ENCODE measurements at regions not wholly inside any gene's neighbourhood (a gene's known extent, or its start where the extent isn't known, plus 50 kb on each side); places are given as distances from the start of the nearest gene placed in this dataset.

DNA sequence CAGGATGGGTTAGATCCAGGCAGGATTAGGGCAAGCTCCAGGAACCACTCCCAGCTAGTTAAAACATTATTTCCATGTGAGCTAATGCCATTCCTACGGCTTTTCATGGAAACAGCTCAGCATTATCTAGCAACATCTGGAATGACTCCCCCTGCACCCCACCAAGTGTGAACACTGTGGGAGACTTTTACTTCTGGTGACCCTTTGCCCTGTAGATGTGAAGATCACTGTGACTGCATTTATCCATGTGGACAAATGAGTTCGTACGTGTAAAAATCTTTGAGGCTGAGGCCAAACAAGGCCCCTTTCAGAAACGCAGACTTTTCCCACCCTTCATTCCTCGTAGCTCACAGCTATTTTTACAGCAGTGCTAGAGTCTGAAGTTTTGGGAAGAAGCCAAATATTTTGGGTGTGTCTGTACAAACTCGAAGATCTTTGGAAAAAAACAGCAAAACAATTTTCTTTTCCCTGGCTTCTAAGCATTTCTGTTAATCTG lies 221.8 kb upstream of the SOX4 start:
- H4K20me1 ChIP-seq: no peaks in the 10 kb centered on the region

DNA sequence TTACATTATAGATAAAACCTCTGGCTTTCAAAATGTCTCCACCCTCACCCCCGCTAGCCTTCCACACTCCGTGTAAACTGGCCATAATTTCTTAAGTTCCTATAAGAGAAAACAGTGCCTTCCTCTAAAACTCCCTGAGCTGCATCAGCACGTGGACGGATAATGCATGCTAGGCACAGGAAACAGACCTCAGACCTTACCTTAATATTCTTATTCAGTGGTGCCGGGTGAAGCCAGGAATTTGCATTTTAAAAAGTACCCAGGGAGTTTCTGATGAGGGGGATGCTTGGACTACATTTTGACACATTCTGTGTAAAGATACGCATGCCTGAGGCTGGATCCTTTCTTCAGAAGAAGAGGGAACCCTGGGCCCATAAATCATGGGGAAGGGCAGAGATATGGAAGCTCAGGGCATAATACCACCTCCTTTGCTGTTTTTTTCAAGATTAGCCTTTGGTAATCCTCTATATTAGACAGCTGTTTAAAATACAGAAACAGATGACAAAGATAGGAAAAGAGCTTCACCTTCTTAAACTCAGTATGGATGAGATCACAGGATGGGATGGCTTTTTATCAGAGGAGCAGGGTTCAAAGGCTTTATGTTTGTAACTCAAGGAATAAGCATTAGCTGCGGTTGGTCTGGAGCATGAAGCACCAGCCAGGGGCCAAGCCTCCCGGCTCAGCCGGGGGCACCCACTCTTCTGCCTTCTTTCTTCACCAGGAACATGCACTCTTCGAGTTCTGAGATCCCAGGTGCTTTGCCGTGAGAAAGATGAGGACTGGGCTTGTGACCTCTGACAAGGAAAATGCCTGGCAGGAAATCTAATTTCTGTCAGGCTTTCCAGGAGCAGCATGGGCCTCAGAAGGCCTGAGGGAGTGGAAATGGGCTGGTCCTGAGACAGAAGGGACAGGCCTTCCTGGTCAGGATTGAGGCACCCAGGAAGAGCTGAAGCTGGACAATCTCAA lies 218.1 kb upstream of the SOX4 start:
- Histone ChIP-seq H3K9me3 (no peaks in the 10 kb centered on the region), H3K27me3 (no peaks in the 10 kb centered on the region), H3K4me1 (no peaks in the 10 kb centered on the region), H3K4me3 (no peak overlapping the region), H3K36me3 (no peaks in the 10 kb centered on the region), H3K27ac (no peak overlapping the region), H4K20me1 (no peaks in the 10 kb centered on the region), H3K9ac (no peak overlapping the region), H3K4me2 (no peak overlapping the region)
- no peak for TF ChIP-seq Cebpa-rat (IDR thresholded peaks at IDR 0.05)

More for the DNA sequence above, 221.8 kb upstream of the SOX4 start:
- Histone ChIP-seq H3K27ac (no peak overlapping the region), H3K9ac (no peak overlapping the region), H3K27me3 (no peaks in the 10 kb centered on the region), H3K4me2 (no peak overlapping the region), H3K9me3 (no peaks in the 10 kb centered on the region), H3K4me1 (no peaks in the 10 kb centered on the region), H3K4me3 (no peak overlapping the region), H3K36me3 (no peaks in the 10 kb centered on the region)
- TF ChIP-seq Cebpa-rat (IDR thresholded peaks at IDR 0.05): no peak

DNA sequence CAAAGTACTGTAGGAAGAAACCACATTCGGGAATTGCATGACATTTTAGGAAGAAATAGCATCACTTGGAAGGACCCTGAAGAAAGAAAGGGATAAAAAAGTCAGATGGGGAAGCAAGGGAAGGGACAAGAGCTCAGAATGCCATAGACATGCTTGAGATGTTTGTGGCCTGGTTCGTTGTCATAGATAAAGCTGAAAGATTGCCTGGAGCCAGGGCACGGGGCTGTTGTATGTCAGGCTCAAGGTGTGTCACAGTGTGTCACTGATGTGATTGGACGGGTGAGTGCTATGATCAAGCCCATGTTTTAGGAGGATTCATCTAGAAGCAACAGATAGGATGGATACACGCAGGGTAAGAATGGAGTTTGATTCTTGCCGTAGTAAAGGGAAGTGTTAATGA lies 216.2 kb upstream of the SOX4 start:
- Histone ChIP-seq H3K27ac (no peak overlapping the region), H3K9me3 (no peaks in the 10 kb centered on the region), H3K4me1 (no peaks in the 10 kb centered on the region), H3K36me3 (no peaks in the 10 kb centered on the region), H3K9ac (no peak overlapping the region), H3K27me3 (no peaks in the 10 kb centered on the region), H4K20me1 (no peaks in the 10 kb centered on the region), H3K4me2 (no peak overlapping the region), H3K4me3 (no peak overlapping the region)
- no peak for TF ChIP-seq Cebpa-rat (IDR thresholded peaks at IDR 0.05)

GRCh38 chr6:21381331-21381963 lies 212.1 kb upstream of the SOX4 start:
- no peaks in the 10 kb centered on the region for H3K4me1 ChIP-seq
- H4K20me1 ChIP-seq: no peaks in the 10 kb centered on the region
- no peak overlapping the region for H3K4me3 ChIP-seq
- 0 out of 2 replicates have a peak, but pooled peaks cover 3% of the 10 kb centered on the region for H3K9me3 ChIP-seq
- no peaks in the 10 kb centered on the region for H3K36me3 ChIP-seq
- TF ChIP-seq Cebpa-rat (IDR thresholded peaks at IDR 0.05): no peak
- H3K4me2 ChIP-seq: no peak overlapping the region
- no peaks in the 10 kb centered on the region for H3K27me3 ChIP-seq
- H3K9ac ChIP-seq: no peak overlapping the region
- no peak overlapping the region for H3K27ac ChIP-seq

DNA sequence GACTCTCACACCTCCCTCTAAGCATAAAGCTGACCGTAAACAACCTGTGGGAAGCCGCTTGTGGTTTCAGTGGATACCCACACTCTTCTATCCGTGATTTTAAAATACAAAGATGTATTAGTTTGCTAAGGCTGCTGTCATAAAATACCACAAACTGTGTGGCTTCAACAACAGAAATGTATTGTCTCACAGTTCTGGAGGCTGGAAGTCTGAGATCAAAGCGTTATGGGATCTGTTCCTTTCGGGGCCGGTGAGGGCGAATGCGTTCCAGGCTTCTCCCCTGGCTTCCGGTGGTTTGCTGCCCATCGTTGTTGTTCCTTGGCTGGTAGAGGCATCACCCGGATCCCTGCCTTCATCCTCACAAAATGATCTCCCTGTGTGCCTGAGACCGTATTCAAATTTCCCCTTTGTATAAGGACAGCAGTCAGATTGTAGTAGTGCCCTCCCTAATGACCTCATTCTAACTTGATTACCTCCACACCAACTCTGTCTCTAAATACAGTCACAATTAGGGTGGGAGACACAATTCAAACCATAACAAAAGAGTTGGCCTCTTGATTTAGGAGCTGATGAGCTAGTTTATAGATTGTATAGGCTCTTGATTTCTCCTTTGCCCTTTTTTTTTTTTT lies 210.6 kb upstream of the SOX4 start:
- Histone ChIP-seq H3K36me3 (no peaks in the 10 kb centered on the region), H3K4me1 (no peaks in the 10 kb centered on the region), H3K4me3 (no peak overlapping the region), H3K27ac (no peak overlapping the region), H3K9ac (no peak overlapping the region), H3K9me3 (0 out of 2 replicates have a peak, but pooled peaks cover 3% of the 10 kb centered on the region), H3K27me3 (no peaks in the 10 kb centered on the region), H3K4me2 (no peak overlapping the region), H4K20me1 (no peaks in the 10 kb centered on the region)
- TF ChIP-seq Cebpa-rat (IDR thresholded peaks at IDR 0.05): no peak

DNA sequence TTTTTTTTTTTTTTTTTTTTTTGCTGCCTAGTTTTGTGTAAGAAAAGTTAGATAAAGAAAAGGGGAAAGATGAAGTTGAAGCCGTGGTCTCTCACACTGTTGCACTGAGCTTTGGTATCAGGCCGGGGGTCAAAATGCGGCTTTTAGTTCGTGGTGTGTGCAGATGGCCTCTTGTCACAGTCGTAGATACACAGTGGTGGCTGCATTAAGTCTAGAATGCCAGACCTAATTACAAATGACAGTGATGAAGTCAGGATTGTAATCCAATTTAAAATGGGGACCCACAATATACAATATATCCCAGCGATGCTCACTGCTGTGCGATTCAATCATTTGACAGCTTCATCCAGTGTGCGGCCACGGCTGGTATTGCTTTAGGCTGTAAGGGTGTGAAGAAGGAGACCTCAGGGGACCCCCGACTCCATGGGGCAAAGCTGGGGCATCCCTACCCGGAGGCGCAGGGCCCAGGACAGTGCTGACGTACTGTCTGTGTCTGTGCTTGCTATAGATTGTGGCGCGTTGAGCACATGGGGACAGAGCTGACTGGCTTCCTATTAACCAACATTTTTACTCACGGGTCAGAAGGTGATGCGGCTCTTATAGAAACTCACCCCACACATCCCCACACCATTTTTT lies 210.0 kb upstream of the SOX4 start:
- H3K4me2 ChIP-seq: no peak overlapping the region
- no peak overlapping the region for H3K4me3 ChIP-seq
- no peaks in the 10 kb centered on the region for H3K27me3 ChIP-seq
- TF ChIP-seq Cebpa-rat (IDR thresholded peaks at IDR 0.05): no peak
- no peaks in the 10 kb centered on the region for H3K4me1 ChIP-seq
- no peaks in the 10 kb centered on the region for H3K36me3 ChIP-seq
- no peak overlapping the region for H3K27ac ChIP-seq
- no peaks in the 10 kb centered on the region for H4K20me1 ChIP-seq
- no peak overlapping the region for H3K9ac ChIP-seq
- H3K9me3 ChIP-seq: 0 out of 2 replicates have a peak, but pooled peaks cover 3% of the 10 kb centered on the region

- Histone ChIP-seq H3K9me3 (0 out of 2 replicates have a peak, but pooled peaks cover 3% of the 10 kb centered on the region), H3K27ac (no peak overlapping the region), H4K20me1 (no peaks in the 10 kb centered on the region), H3K4me1 (no peaks in the 10 kb centered on the region), H3K4me2 (no peak overlapping the region), H3K27me3 (no peaks in the 10 kb centered on the region), H3K4me3 (no peak overlapping the region), H3K9ac (no peak overlapping the region), H3K36me3 (no peaks in the 10 kb centered on the region)
- no peak for TF ChIP-seq Cebpa-rat (IDR thresholded peaks at IDR 0.05)
Measured at GRCh38 chr6:21384216-21384615, 209.3 kb upstream of the SOX4 start.

GRCh38 chr6:21386744-21387143 lies 206.8 kb upstream of the SOX4 start:
- no peak overlapping the region for H3K9ac ChIP-seq
- H4K20me1 ChIP-seq: no peaks in the 10 kb centered on the region
- no peak overlapping the region for H3K4me2 ChIP-seq
- H3K27me3 ChIP-seq: no peaks in the 10 kb centered on the region
- H3K4me1 ChIP-seq: no peaks in the 10 kb centered on the region
- no peak overlapping the region for H3K4me3 ChIP-seq
- H3K9me3 ChIP-seq: 0 out of 2 replicates have a peak, but pooled peaks cover 3% of the 10 kb centered on the region
- no peak for TF ChIP-seq Cebpa-rat (IDR thresholded peaks at IDR 0.05)
- no peaks in the 10 kb centered on the region for H3K36me3 ChIP-seq
- H3K27ac ChIP-seq: no peak overlapping the region

DNA sequence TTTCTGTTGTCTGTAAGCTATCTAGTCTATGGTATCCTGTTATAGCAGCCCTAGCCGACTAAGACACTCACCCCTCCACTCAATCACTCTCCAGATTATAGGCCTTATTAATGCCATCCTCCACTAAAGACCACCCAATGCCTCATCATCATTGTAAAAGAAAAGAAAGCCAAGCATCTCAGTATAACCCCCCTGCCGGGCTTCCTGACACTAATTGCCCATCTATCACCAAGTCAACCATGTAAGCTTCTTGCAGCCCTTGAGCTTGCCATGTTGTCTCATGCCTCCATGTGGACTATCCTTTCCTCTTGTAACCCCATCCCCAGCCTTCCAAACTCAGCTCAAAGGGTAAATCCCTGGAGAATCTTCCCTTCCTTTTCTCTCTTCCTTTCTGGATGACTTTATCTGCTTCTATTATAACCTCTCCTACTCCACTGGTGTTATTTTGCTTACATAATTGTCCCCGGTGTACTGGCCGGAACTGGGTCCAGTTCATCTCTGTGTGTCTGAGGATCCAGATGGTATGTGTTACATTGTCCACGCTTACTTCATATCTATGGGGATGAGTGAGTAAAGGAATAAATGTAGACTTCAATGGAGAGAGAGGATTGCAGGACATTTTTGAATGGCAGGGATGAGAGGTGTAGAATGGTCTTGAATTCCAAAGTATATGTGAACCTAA lies 202.9 kb upstream of the SOX4 start:
- H3K27me3 ChIP-seq: no peaks in the 10 kb centered on the region
- no peaks in the 10 kb centered on the region for H3K36me3 ChIP-seq
- peaks cover 16% of the 10 kb centered on the region for H3K4me1 ChIP-seq
- H3K9ac ChIP-seq: no peak overlapping the region
- no peak overlapping the region for H3K4me3 ChIP-seq
- no peak for TF ChIP-seq Cebpa-rat (IDR thresholded peaks at IDR 0.05)
- no peak overlapping the region for H3K4me2 ChIP-seq
- 0 out of 2 replicates have a peak, but pooled peaks cover 1% of the 10 kb centered on the region for H3K9me3 ChIP-seq
- H4K20me1 ChIP-seq: no peaks in the 10 kb centered on the region
- H3K27ac ChIP-seq: no peak overlapping the region
